GM12891 (cell line): ENCODE measurements at regions not wholly inside any gene's neighbourhood (a gene's known extent, or its start where the extent isn't known, plus 50 kb on each side); places are given as distances from the start of the nearest gene placed in this dataset.

Experiments used
- POLR2A ChIP-seq: IDR thresholded peaks from 2 replicates; pipeline ENCODE4 v1.6.1; 2011; ENCODE audit warnings: low read depth, low read length, control low read depth
- POLR2AphosphoS5 ChIP-seq: IDR thresholded peaks from 2 replicates; pipeline ENCODE4 v1.6.1; 2011; ENCODE audit warnings: low read depth, low read length, control low read depth
- POU2F2 ChIP-seq: IDR thresholded peaks from 2 replicates; pipeline ENCODE4 v1.6.1; 2011; ENCODE audit warnings: low read depth, mild to moderate bottlenecking, control low read depth, low read length, moderate library complexity
- SPI1 ChIP-seq: IDR thresholded peaks from 2 replicates; pipeline ENCODE4 v1.6.1; 2011; ENCODE audit warnings: low read depth, low read length, control low read depth
- TAF1 ChIP-seq: IDR thresholded peaks from 2 replicates; pipeline ENCODE4 v1.6.1; 2011; ENCODE audit warnings: low read depth, low read length, control low read depth

GRCh38 chrX:39596437-39596836 lies 501.3 kb downstream of the BCOR start:
- TF ChIP-seq POLR2A = no peak
- no peak for TF ChIP-seq TAF1
- no peak for TF ChIP-seq POLR2AphosphoS5
- no peak for TF ChIP-seq POU2F2
- TF ChIP-seq SPI1 = no peak
